AG04450 (cell line): ENCODE measurements at regions not wholly inside any gene's neighbourhood (a gene's known extent, or its start where the extent isn't known, plus 50 kb on each side); places are given as distances from the start of the nearest gene placed in this dataset.

ENCODE experiments used
- CTCF ChIA-PET: fragments of 300-600, 350-600 bp; formaldehyde crosslinking; extraction: SDS; loops from one replicate; lab custom pipeline; 2022; ENCODE audit warnings: antibody characterized with exemption, inconsistent platforms; lab: Charles Lee
- POLR2A ChIA-PET: fragments of 350-600 bp; formaldehyde crosslinking; extraction: SDS; loops from one replicate; lab custom pipeline; 2021; ENCODE audit warnings: antibody characterized with exemption, inconsistent platforms; lab: Yijun Ruan, JAX
- DNase-seq: peaks from one replicate; pipeline ENCODE4 v3.0.0-alpha.2; 2011; ENCODE audit warnings: low read depth, low spot score
- H3K27ac ChIP-seq: one replicate; pipeline ENCODE4 v1.5.1; 2012; ENCODE audit warnings: low read depth, low read length, control low read depth
- H3K27me3 ChIP-seq: one replicate; pipeline ENCODE4 v1.6.0; 2012; ENCODE audit warnings: low read length; ENCODE audit not compliant: control insufficient read depth, insufficient read depth
- H3K4me3 ChIP-seq: 2 replicates; pipeline ENCODE4 v1.5.1; 2011; ENCODE audit warnings: mild to moderate bottlenecking, low read depth, low read length, control low read depth
- H3K9me3 ChIP-seq: 2 replicates; pipeline ENCODE4 v1.5.1; 2012; ENCODE audit warnings: low read length; ENCODE audit not compliant: control insufficient read depth, insufficient read depth
- TF ChIP-seq, protein P1 (sequence below): IDR thresholded peaks from 2 replicates; pipeline ENCODE4 v1.5.1; 2011; ENCODE audit warnings: low read depth, low read length, control low read depth, inconsistent platforms

DNA sequence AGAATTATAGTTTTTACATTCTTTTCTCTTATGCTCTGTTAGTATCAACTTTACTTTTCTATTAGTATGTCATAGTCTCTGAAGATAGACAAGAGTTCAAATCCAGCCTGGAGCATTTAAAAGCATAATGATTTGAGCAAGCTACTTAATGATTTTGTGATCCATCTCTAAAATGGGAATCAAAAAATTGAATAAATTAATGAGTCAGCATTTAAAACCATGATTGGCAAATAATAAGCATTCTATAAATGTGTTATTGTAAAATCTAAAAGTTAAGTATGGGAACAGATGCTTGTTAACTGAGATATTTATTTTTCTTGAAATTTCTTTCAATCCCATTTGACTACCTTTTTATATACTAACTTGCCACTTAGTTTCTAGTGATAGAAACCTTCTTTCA, 391.6 kb downstream of the PCDH7 start:
- POLR2A ChIA-PET: no interaction called here

DNA sequence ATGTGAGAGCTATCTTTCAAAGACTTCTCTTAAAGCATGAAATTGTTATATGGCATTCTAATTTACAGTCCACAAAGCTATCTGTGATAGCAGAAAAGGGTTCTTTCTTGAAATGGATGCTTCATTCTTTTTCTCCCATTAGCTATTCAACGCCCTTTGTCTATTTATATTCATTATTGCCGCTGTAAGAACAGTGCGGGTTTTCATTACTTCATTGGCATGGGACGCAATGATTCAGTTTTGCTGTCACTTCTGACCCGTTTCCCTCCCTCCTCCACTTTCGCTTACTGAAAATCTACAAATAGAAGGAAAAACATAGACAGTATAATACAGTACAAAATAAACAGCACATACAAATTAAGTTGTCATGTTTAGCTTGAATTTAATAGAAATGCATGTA, 394.6 kb downstream of the PCDH7 start:
- no peaks in the 10 kb centered on the region for H3K27me3 ChIP-seq
- no peaks in the 10 kb centered on the region; the same call in 1 of the 2 replicates for H3K9me3 ChIP-seq
- TF ChIP-seq, protein P1, sequence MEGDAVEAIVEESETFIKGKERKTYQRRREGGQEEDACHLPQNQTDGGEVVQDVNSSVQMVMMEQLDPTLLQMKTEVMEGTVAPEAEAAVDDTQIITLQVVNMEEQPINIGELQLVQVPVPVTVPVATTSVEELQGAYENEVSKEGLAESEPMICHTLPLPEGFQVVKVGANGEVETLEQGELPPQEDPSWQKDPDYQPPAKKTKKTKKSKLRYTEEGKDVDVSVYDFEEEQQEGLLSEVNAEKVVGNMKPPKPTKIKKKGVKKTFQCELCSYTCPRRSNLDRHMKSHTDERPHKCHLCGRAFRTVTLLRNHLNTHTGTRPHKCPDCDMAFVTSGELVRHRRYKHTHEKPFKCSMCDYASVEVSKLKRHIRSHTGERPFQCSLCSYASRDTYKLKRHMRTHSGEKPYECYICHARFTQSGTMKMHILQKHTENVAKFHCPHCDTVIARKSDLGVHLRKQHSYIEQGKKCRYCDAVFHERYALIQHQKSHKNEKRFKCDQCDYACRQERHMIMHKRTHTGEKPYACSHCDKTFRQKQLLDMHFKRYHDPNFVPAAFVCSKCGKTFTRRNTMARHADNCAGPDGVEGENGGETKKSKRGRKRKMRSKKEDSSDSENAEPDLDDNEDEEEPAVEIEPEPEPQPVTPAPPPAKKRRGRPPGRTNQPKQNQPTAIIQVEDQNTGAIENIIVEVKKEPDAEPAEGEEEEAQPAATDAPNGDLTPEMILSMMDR: no peak
- DNase-seq: no peak
- H3K4me3 ChIP-seq: no peak overlapping the region
- H3K27ac ChIP-seq: no peak overlapping the region
- CTCF ChIA-PET: no interaction called here
- POLR2A ChIA-PET: no interaction called here

More for the DNA sequence above, 391.6 kb downstream of the PCDH7 start:
- no peak overlapping the region for H3K27ac ChIP-seq
- TF ChIP-seq, protein P1: no peak
- no peaks in the 10 kb centered on the region for H3K27me3 ChIP-seq
- H3K9me3 ChIP-seq: no peaks in the 10 kb centered on the region; the same call in 1 of the 2 replicates
- H3K4me3 ChIP-seq: no peak overlapping the region
- CTCF ChIA-PET: interaction anchor here (1.0 to 1.3 kb wide), 2 partner anchors 9 to 31 kb away, joined by 3 read pairs; no protein-coding TSS in a partner anchor
- DNase-seq: no peak

DNA sequence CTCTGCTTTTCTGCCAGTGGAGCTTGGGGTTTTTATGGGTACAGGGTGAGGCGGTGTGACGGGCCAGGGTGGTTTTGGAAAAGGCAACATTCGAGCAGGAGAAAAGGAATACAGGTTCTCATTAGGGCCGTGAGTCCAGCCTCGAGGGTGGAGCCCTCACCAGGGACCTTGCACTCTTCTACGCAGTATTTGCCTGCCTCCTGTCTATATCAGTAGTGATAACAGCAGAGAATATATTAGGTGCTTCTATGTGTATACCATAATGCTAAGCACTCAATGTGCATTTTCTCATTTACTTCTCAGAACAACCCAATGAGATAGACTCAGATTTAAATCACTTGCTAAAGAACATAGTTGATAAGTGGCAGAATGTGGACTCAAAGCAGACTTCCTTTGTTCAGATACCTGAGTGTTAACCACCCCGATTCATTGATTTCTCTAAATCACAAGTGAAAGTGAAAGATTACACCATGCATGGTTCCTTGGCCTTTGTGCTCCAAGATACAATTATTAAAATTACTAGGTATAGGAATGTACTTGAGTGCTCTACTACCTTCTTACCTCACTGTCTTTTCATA, 403.9 kb downstream of the PCDH7 start:
- Histone ChIP-seq H3K9me3 (no peaks in the 10 kb centered on the region), H3K27me3 (no peaks in the 10 kb centered on the region), H3K4me3 (no peak overlapping the region), H3K27ac (no peak overlapping the region)
- CTCF ChIA-PET: no interaction called here
- TF ChIP-seq, protein P1: no peak
- DNase-seq: no peak
- POLR2A ChIA-PET: no interaction called here

DNA sequence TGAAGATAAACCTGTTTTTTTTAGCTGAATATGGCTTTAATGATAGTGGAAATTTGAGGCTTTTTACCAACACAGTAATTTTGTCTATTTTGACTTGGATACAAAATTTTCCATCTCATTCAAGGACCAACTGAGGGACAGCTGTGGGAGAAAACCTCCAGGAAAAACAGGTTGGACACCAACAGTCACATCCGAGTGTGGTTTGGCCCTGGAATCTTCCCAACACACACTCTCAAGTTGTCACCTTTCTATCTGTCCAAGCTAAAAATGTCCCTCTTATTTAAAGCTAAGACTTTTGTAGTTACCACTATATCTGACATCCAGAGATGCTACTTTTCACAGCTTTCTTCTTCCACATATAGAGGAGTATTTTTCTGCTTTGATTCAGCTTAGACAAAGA, 404.9 kb downstream of the PCDH7 start:
- TF ChIP-seq, protein P1: no peak
- H3K27me3 ChIP-seq: no peaks in the 10 kb centered on the region
- H3K9me3 ChIP-seq: no peaks in the 10 kb centered on the region
- no peak overlapping the region for H3K27ac ChIP-seq
- H3K4me3 ChIP-seq: no peak overlapping the region
- no peak for DNase-seq
- ChIA-PET CTCF (no interaction called here), POLR2A (no interaction called here)

DNA sequence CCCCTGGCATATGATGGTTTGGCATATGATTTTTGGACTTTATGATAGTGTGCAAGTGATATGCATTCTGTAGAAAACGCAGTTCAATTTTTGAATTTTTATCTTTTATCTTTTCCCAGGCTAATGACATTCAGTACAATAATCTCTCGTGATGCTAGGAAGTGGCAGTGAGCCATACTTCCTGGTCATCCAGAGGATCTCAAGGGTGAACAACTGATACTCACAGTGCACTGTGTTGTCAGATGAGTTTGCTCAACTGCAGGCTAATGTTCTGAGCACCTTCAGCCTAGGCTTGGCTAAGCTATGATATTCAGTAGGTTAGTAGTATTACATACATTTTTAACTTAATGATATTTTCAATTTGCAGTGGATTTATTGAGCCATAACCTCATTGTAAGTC, 405.3 kb downstream of the PCDH7 start:
- DNase-seq: no peak
- H3K27me3 ChIP-seq: no peaks in the 10 kb centered on the region
- ChIA-PET POLR2A (no interaction called here), CTCF (no interaction called here)
- no peak overlapping the region for H3K27ac ChIP-seq
- no peak overlapping the region for H3K4me3 ChIP-seq
- TF ChIP-seq, protein P1: no peak
- no peaks in the 10 kb centered on the region for H3K9me3 ChIP-seq
